ELF-1 (cell line): ENCODE measurements at regions not wholly inside any gene's neighbourhood (a gene's known extent, or its start where the extent isn't known, plus 50 kb on each side); places are given as distances from the start of the nearest gene placed in this dataset.
"Not testable (repeated sequence)": the region's sequence is repeated elsewhere in the genome, so short reads cannot be mapped to it uniquely, and the experiment has no call there.

Source experiments
- DNase-seq: peaks from one replicate; pipeline ENCODE4 v3.0.0-alpha.2; 2016; ENCODE audit warnings: low read depth, low spot score

- no peak for DNase-seq
Measured at GRCh38 chr5:115439042-115439441, 105.5 kb downstream of the FEM1C start.

- no peak for DNase-seq
Measured at GRCh38 chr5:115435778-115436712, 108.5 kb downstream of the FEM1C start.

- no peak for DNase-seq
Measured at GRCh38 chr5:115435065-115435777, 109.4 kb downstream of the FEM1C start.

GRCh38 chr5:115433918-115434317 lies 110.7 kb downstream of the FEM1C start:
- DNase-seq: no peak

GRCh38 chr5:115432691-115433090 lies 111.9 kb downstream of the FEM1C start:
- DNase-seq: no peak

- DNase-seq: no peak
Measured at GRCh38 chr5:115431116-115431515, 113.5 kb downstream of the FEM1C start.

GRCh38 chr5:115430374-115430773 lies 114.2 kb downstream of the FEM1C start:
- DNase-seq: no peak

- no peak for DNase-seq
Measured at GRCh38 chr5:115429345-115429940, 115.1 kb downstream of the FEM1C start.

GRCh38 chr5:115428676-115429075 lies 115.9 kb downstream of the FEM1C start:
- no peak for DNase-seq

- DNase-seq: no peak
Measured at GRCh38 chr5:115428248-115428647, 116.3 kb downstream of the FEM1C start.

GRCh38 chr5:115424446-115424845 lies 120.1 kb downstream of the FEM1C start:
- DNase-seq: no peak

- DNase-seq: no peak
Measured at GRCh38 chr5:115424030-115424429, 120.5 kb downstream of the FEM1C start.

GRCh38 chr5:115423541-115423940 lies 121.0 kb downstream of the FEM1C start:
- DNase-seq: no peak

- DNase-seq: no peak
Measured at GRCh38 chr5:115423051-115423450, 121.5 kb downstream of the FEM1C start.

GRCh38 chr5:115420812-115421211 lies 123.8 kb downstream of the FEM1C start:
- DNase-seq: not testable (repeated sequence)

GRCh38 chr5:115419846-115420585 lies 123.6 kb upstream of the CCDC112 start:
- DNase-seq: peak; percentile 18

- no peak for DNase-seq
Measured at GRCh38 chr5:115418788-115419187, 122.3 kb upstream of the CCDC112 start.

- DNase-seq: no peak
Measured at GRCh38 chr5:115417076-115417475, 120.6 kb upstream of the CCDC112 start.

- no peak for DNase-seq
Measured at GRCh38 chr5:115415143-115415491, 118.7 kb upstream of the CCDC112 start.

GRCh38 chr5:115414406-115415142 lies 118.1 kb upstream of the CCDC112 start:
- no peak for DNase-seq

- no peak for DNase-seq
Measured at GRCh38 chr5:115413651-115414050, 117.2 kb upstream of the CCDC112 start.
